H54 (cell line): ENCODE measurements at regions not wholly inside any gene's neighbourhood (a gene's known extent, or its start where the extent isn't known, plus 50 kb on each side); places are given as distances from the start of the nearest gene placed in this dataset.

ENCODE experiments used
- DNase-seq: peaks from one replicate; pipeline ENCODE4 v3.0.0; 2011; ENCODE audit warnings: low spot score, mixed read lengths; ENCODE audit not compliant: insufficient read length
- FAIRE-seq: peaks from 3 replicates; lab custom pipeline; 2011; peaks lifted over from hg19 to GRCh38; lab: Jason Lieb, UNC
- POLR2A ChIP-seq: IDR thresholded peaks from 2 replicates; pipeline ENCODE4 v1.6.1; 2011; ENCODE audit warnings: low read depth, mild to moderate bottlenecking, low read length

GRCh38 chr3:64392001-64392400 is 166.7 kb upstream of the PRICKLE2 start:
- TF ChIP-seq POLR2A = no peak
- FAIRE-seq = no peak
- no peak for DNase-seq

DNA sequence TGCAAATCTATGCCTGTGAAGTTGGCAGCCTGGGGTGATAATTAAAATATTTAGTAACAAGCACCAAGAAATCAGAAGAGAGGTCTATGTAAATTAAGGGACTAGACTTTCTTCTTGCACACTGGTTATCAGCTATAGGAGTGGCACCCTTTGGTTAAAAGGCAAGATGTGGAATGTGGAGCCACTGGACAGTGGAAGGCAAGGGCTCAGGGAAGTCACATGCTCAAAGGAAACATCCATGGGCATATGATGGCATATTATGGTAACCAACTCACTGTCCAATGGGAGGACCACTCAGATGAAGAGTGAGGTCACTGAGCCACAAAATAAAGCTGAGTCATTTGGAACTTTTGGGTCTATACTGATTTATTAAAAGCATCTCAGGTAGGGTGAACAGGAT is 165.6 kb upstream of the PRICKLE2 start:
- TF ChIP-seq POLR2A = no peak
- no peak for DNase-seq
- FAIRE-seq = no peak

- DNase-seq = no peak
- FAIRE-seq = no peak
Measured at GRCh38 chr3:64388886-64389285, 163.6 kb upstream of the PRICKLE2 start.

DNA sequence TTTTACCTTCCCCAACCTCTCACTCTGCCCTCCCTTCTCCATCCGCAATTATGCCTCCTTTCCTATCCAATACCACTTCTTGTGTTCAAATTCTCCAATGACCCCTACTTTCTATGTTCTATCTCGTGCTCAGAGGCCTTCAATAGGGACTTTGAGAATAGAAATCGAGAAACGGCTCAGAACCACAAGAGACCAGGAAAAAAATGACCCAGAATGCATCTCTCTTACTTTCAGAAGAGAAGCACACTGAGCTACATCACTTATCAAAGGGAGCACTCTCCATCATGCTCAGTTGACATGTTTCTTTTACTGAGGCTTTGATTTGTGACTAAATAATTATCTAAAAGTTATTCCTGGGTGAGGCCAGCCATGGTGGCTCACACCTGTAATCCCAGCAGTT is 162.4 kb upstream of the PRICKLE2 start:
- DNase-seq (no peak), FAIRE-seq (no peak)
- TF ChIP-seq POLR2A = no peak

More at GRCh38 chr3:64388886-64389285, 163.6 kb upstream of the PRICKLE2 start:
- TF ChIP-seq POLR2A = no peak

DNA sequence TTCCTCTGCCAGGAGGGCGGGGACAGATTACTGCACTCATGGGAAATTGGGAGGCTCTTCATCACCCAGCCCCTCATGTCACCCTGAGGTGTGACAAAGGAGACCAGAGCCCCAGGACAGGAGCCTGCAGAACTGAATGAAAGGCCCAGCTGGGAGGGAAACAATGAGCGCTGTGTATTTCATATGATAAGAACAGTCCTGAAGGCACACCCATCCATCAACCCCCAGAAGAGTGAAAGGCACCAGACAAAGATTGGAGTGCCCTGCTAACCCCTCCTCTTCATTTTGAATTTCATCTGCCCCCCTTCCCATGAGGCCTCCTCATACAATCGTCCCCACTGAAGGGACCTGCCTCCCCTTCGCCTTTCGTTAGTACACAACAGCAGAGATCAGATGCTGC is 160.0 kb upstream of the PRICKLE2 start:
- no peak for DNase-seq
- FAIRE-seq = no peak
- no peak for TF ChIP-seq POLR2A

DNA sequence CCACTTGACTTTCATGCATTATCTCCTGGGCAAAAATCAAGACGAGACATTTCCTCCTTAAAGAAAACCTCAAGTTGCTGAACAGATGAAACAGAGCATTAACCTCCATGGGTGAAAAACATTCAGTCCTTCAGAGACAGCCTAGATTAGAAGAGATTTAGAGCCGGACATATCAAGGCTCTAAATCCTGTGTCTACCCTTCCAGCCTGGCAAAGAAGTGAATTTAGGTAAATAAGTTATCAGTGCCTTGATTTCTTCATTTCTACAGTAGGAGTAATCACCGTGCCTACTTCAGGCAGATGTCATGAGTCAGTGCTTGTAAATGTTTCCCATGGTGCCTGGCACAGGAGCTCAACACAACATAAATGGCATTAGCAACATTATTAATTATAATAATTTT is 159.3 kb upstream of the PRICKLE2 start:
- FAIRE-seq (no peak), DNase-seq (no peak)
- no peak for TF ChIP-seq POLR2A

DNA sequence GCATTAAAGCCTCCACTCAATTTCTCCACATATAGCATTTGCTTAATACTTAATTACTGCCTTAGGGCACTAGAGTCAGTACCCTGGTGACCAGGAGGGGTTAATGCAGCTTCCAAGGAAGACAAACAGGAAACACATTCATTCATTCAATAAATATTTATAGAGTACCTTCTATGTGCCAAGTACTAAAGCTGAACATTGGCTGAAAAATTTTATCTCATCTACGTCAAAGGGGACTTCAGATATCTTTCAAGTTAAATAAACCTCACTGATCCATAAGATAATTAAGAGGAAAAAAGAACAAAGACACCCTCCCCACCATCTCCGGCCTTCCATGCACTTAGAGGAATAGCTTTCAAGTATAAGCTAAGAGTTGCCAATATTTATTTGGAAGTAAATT is 156.9 kb upstream of the PRICKLE2 start:
- FAIRE-seq = no peak
- TF ChIP-seq POLR2A = no peak
- no peak for DNase-seq

- DNase-seq (no peak), FAIRE-seq (no peak)
- no peak for TF ChIP-seq POLR2A
Measured at GRCh38 chr3:64381367-64381766, 156.1 kb upstream of the PRICKLE2 start.

DNA sequence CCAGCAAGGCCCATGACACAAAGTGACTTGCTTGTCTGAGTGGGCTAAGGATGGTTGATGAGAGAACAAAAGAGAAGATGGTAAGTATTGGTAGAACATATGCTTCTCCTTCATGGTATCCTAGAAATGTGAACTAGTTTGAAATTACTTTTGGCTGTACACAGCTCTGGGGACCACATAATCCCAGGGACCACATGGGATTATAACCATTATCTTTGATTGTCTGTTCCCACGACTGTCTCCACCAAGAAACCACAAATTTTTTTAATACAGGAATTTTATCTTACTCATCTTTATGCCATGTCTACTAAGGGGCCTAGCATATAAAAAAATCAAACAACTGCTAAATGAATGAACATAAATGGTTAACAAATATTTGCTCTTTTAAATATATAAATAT is 155.3 kb upstream of the PRICKLE2 start:
- no peak for DNase-seq

DNA sequence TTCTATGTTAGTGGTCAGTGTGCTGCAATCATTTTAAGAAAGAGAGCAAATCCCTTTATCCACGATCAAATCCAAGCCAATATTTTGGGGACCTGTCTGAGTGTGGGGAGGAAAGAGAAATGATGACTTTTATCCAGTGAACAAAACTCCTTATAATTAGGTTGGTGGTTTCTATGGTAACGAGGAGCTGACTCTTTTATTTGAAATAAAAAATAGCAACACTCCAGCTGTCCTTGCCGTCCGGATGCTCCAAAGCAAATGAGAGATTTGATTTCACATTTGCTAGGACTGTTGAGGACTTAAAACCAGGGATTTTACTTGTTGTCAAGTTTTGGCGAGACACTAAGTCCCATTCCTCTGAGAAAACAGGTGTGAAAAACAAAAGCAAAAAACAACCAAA is 154.0 kb upstream of the PRICKLE2 start:
- FAIRE-seq (no peak), DNase-seq (no peak)
- no peak for TF ChIP-seq POLR2A

More for the DNA sequence above, 155.3 kb upstream of the PRICKLE2 start:
- no peak for TF ChIP-seq POLR2A
- no peak for FAIRE-seq

- FAIRE-seq (no peak), DNase-seq (no peak)
- TF ChIP-seq POLR2A = no peak
Measured at GRCh38 chr3:64377942-64378341, 152.7 kb upstream of the PRICKLE2 start.

DNA sequence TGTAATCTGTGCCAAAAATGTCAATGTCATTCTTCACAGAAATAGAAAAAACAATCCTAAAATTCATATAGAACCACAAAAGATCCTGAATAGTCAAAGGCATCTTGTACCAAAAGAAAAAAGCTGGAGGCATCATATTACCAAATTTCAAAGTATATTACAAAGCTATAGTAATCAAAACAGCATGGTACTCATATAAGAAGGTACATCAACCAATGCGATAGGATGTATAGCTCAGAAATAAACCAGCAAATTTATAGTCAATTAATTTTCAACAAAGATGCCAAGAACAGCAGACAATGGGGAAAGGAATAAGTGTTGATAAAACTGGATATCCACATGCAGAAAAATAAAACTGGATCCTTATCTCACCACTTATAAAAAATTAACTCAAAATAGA is 150.5 kb upstream of the PRICKLE2 start:
- TF ChIP-seq POLR2A = no peak
- FAIRE-seq (no peak), DNase-seq (no peak)

- DNase-seq (no peak), FAIRE-seq (no peak)
- no peak for TF ChIP-seq POLR2A
Measured at GRCh38 chr3:64369390-64369789, 144.1 kb upstream of the PRICKLE2 start.

- DNase-seq (no peak), FAIRE-seq (no peak)
- TF ChIP-seq POLR2A = no peak
Measured at GRCh38 chr3:64368257-64369020, 143.2 kb upstream of the PRICKLE2 start.

DNA sequence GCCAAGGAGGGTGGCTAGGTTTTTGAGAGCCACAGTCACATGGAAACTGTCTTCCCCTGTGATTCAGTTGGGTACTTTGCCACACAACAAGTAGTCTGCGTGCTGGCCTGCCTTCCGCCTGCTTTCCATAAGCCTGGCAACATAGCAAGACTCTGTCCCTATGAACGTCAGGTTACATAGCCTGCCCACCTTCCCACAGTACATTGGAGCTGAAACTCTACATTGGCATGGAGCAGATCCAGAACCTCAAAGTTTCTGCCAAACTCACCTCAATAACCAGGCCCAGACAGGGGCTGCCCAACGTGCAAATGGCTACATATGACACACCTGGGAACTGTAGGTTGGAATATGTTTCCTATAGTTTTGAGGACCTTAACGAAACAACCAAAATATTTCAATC is 140.6 kb upstream of the PRICKLE2 start:
- TF ChIP-seq POLR2A = no peak
- DNase-seq = no peak
- FAIRE-seq = no peak

DNA sequence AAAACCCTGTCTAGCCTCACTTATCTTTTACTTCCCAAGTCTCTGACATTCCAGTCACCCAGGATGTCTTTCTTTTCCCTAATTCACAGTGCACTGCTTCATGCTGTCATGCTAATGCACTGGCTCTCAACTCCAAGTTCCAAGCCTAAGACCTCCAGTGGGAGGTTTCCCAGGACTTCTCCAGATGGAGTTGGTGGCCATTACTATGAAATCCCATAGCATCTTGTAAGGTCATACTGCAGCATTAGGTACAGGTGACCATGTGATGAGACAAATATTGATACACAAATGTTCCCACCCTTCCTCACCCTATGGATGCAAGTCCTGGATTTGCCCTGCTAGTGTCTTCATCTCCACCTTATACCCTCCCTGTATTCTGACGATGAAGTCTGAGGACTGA is 138.6 kb upstream of the PRICKLE2 start:
- FAIRE-seq = no peak
- DNase-seq = no peak
- TF ChIP-seq POLR2A = no peak
